T-helper 2 cell treated with Interferon-gamma antibody and Interleukin-4, amounts not matched to agents 5 μg/mL and 100 μg/mL, for 36 hours (primary cell): ENCODE measurements at regions not wholly inside any gene's neighbourhood (a gene's known extent, or its start where the extent isn't known, plus 50 kb on each side); places are given as distances from the start of the nearest gene placed in this dataset.
"Not testable (repeated sequence)": the region's sequence is repeated elsewhere in the genome, so short reads cannot be mapped to it uniquely, and the experiment has no call there.

Source experiments
- DNase-seq: peaks from one replicate; pipeline ENCODE4 v3.0.0; 2021; ENCODE audit warnings: low spot score
- H3K27ac Mint-ChIP-seq: one replicate; pipeline ENCODE4 v1.8.0; 2021; ENCODE audit warnings: mild to moderate bottlenecking, mixed read lengths
- H3K27me3 Mint-ChIP-seq: one replicate; pipeline ENCODE4 v1.8.0; 2021; ENCODE audit warnings: low read depth, mixed read lengths
- H3K36me3 Mint-ChIP-seq: one replicate; pipeline ENCODE4 v1.8.0; 2021; ENCODE audit warnings: low read depth, mixed read lengths
- H3K4me1 Mint-ChIP-seq: one replicate; pipeline ENCODE4 v1.8.0; 2021; ENCODE audit warnings: low read depth, mixed read lengths
- H3K4me3 Mint-ChIP-seq: one replicate; pipeline ENCODE4 v1.8.0; 2022; ENCODE audit warnings: mild to moderate bottlenecking, moderate library complexity, mixed read lengths
- H3K9me3 Mint-ChIP-seq: one replicate; pipeline ENCODE4 v1.8.0; 2021; ENCODE audit warnings: mixed read lengths

DNA sequence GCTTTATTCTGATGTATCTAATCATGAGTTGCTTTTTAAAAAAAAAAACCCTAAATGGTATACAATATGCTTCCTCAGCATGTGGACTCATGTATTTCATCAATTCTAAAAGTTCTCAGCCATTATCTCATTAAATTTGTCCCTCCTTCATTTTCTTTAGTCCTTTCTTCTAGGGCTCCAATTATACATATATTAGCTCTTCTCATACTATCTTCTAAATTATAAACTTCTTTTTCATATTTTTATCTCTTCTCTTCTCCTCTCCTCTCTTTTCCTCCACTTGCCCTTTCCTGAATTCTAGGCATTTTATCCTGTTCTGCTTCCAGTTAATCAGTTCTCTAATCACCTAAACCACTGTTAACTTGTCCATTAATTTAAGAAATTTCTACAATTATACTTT lies 55.0 kb upstream of the IL33 start:
- no peaks in the 10 kb centered on the region for H3K4me1 Mint-ChIP-seq
- H3K27me3 Mint-ChIP-seq, result no peaks in the 10 kb centered on the region
- H3K27ac Mint-ChIP-seq, result no peak overlapping the region
- H3K4me3 Mint-ChIP-seq, result no peak overlapping the region
- no peaks in the 10 kb centered on the region for H3K36me3 Mint-ChIP-seq
- H3K9me3 Mint-ChIP-seq, result peaks cover 22% of the 10 kb centered on the region
- no peak for DNase-seq

DNA sequence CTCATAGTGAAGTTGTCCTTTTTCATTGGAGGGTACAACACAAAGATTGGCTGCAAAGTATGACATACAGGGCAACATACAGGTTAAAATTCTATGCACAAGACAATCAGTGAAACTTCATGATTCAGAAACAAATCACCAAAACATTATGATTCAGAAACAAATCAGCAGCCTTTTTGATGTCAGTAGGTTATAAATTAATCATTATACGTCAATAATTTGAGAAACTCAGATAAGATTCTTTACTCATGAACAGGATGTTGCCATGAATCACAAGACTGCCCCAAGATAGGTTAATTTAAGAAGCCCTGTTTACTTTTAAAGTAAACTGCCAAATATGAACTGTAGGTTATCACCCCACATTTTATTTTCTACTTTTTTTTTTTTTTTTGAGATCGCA lies 62.2 kb upstream of the IL33 start:
- Mint-ChIP-seq H3K27ac (no peak overlapping the region), H3K9me3 (peaks cover 5% of the 10 kb centered on the region)

DNA sequence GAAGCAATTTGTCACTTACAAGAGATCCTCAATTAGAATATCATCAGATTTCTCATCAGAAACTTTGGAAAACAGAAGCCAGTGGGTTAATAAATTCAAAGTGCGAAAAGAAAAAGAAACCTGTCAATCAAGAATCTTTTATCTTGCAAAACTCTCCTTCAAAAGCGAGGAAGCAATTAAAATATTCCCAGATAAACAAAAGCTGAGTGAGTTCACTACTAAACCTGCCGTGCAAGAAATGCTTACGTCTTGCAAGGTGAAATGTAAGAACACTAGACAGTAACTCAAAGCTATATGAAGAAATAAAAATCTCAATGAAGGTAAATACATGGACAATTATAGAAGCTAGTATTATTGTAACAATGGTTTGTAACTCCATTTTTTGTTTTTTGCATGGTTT lies 62.8 kb upstream of the IL33 start:
- DNase-seq, result no peak
- Mint-ChIP-seq H3K4me1 (no peaks in the 10 kb centered on the region), H3K27ac (no peak overlapping the region), H3K9me3 (peaks cover 5% of the 10 kb centered on the region), H3K36me3 (no peaks in the 10 kb centered on the region), H3K4me3 (no peak overlapping the region), H3K27me3 (peaks cover 4% of the 10 kb centered on the region)

More for the DNA sequence above, 62.2 kb upstream of the IL33 start:
- DNase-seq, result no peak
- H3K4me1 Mint-ChIP-seq, result no peaks in the 10 kb centered on the region
- H3K36me3 Mint-ChIP-seq, result no peaks in the 10 kb centered on the region
- no peak overlapping the region for H3K4me3 Mint-ChIP-seq
- H3K27me3 Mint-ChIP-seq, result peaks cover 4% of the 10 kb centered on the region

DNA sequence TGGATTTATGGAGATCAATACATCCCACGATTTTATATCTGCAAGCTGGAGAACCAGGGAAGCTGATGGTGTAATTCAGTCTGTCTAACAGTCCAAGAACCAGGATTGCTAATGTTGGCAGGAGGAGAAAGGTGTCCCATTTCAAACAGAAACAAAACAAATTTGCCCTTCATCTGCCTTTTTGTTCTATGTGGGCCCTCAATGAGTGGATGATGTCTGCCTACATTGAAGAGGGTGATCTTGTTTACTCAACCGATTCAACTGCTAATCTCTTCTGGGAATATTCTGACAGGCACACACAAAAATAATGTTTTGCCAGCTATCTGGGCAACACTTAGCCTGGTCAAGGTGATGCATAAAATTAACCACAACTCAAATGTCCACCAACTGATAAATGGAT lies 65.1 kb upstream of the IL33 start:
- H3K9me3 Mint-ChIP-seq, result peaks cover 5% of the 10 kb centered on the region
- no peaks in the 10 kb centered on the region for H3K36me3 Mint-ChIP-seq
- DNase-seq, result no peak
- H3K4me3 Mint-ChIP-seq, result no peak overlapping the region
- no peaks in the 10 kb centered on the region for H3K4me1 Mint-ChIP-seq
- H3K27ac Mint-ChIP-seq, result no peak overlapping the region
- H3K27me3 Mint-ChIP-seq, result peaks cover 4% of the 10 kb centered on the region

DNA sequence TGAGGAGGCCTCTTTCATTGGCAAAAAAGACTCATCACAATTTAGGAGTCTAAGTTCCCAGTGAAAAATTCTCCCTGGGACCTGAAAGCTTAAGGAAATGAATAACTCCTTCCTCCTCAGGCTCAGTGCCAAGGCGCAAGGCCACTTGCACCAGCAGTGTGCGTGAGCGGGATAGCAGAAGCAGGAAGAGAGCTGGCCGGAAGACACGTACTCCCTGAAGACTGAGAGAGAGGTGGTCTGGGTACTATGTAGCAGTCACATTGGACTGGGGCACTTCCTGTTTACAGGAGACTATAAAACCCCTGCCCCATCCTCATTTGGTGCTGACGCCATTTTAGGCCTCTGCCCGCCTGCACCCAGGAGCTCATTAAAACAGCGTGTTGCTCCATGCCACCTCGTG lies 66.3 kb upstream of the IL33 start:
- DNase-seq, result no peak
- Mint-ChIP-seq H3K4me3 (no peak overlapping the region), H3K9me3 (peaks cover 5% of the 10 kb centered on the region), H3K27me3 (peaks cover 4% of the 10 kb centered on the region), H3K4me1 (no peaks in the 10 kb centered on the region), H3K27ac (no peak overlapping the region), H3K36me3 (no peaks in the 10 kb centered on the region)

DNA sequence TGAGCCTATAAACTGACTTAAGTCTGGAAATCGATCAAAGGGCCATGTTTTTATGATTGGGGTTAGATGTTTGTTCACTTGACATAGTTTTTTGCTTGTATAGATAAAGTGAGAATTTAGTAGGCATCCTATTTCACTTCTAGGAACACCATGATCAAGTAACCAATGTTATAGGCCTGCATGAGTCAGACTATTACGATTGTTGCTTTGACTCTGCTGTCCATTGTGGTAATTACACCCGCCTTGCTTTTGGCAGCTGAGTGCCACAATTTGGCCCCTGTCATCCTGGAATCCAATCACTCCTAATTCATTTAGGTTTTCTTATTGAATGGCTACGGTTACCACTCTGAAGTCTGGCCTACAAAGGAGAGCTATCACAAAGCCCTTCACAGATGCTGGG lies 67.8 kb upstream of the IL33 start:
- no peak overlapping the region for H3K4me3 Mint-ChIP-seq
- H3K27ac Mint-ChIP-seq, result no peak overlapping the region
- H3K4me1 Mint-ChIP-seq, result no peaks in the 10 kb centered on the region
- H3K9me3 Mint-ChIP-seq, result peaks cover 5% of the 10 kb centered on the region
- H3K27me3 Mint-ChIP-seq, result peaks cover 4% of the 10 kb centered on the region
- no peak for DNase-seq
- no peaks in the 10 kb centered on the region for H3K36me3 Mint-ChIP-seq

DNA sequence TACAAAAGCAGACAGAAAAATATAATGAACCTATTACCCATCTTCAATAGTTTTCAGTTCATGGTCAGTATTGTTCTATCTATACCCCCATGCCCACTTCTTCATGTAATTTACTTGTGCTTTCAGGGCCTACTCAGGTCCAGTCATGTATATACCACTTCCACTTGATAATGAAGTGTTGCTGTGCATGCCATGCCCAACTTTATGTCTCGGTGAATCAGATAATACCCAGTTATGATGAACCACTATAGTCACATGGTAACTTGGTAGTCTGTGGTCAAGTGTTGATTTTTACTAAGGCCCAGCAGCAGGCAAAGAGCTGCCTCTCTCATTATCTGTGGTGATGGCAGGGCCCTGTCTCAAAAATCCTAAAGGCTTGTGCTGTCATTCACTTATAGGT lies 70.7 kb upstream of the IL33 start:
- no peaks in the 10 kb centered on the region for H3K36me3 Mint-ChIP-seq
- no peaks in the 10 kb centered on the region for H3K9me3 Mint-ChIP-seq
- no peaks in the 10 kb centered on the region for H3K4me1 Mint-ChIP-seq
- no peak for DNase-seq
- no peak overlapping the region for H3K4me3 Mint-ChIP-seq
- H3K27ac Mint-ChIP-seq, result no peak overlapping the region
- no peaks in the 10 kb centered on the region for H3K27me3 Mint-ChIP-seq

DNA sequence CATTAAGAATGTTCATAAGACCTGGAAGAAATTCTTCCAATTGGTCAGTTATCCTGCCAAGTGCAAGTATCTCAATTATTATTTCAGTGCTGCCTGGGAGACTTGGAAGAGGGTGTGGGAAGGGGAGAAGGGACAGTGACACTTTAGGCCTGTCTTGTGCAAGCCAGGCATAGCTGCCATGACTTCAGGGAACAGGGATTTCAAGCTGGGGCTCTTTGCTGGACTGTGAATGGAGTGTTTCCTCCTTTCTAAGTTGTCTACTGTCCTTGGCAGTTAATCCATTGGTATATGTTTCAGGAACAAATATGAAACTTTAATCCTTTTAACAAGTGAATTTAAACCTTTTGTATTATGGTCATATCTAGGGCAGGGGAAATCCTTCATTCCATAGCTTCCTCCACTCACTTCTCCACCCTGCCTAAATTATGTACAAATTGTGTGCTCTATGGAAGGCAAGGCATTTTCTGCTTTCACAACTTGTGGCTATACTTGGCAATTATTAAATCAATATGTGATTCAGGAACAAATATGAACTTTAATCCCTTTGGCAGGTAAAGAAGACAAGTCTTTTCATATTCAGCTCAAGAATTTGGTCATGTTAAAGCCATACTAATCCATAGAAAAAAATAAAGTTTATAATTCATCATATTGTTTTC lies 72.7 kb upstream of the IL33 start:
- Mint-ChIP-seq H3K36me3 (no peaks in the 10 kb centered on the region), H3K9me3 (no peaks in the 10 kb centered on the region), H3K27me3 (no peaks in the 10 kb centered on the region), H3K27ac (no peak overlapping the region), H3K4me3 (no peak overlapping the region), H3K4me1 (no peaks in the 10 kb centered on the region)
- no peak for DNase-seq

DNA sequence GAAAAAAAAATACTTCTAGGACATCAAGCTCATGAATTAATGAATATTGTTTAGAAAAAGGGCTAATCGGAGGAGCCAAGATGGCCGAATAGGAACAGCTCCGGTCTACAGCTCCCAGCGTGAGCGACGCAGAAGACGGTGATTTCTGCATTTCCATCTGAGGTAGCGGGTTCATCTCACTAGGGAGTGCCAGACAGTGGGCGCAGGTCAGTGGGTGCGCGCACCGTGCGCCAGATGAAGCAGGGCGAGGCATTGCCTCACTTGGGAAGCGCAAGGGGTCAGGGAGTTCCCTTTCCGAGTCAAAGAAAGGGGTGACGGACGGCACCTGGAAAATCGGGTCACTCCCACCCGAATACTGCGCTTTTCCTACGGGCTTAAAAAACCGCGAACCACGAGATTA lies 79.8 kb upstream of the IL33 start:
- not testable (repeated sequence) for DNase-seq, H3K27ac Mint-ChIP-seq, H3K4me1 Mint-ChIP-seq, H3K4me3 Mint-ChIP-seq, H3K27me3 Mint-ChIP-seq, H3K36me3 Mint-ChIP-seq, H3K9me3 Mint-ChIP-seq

DNA sequence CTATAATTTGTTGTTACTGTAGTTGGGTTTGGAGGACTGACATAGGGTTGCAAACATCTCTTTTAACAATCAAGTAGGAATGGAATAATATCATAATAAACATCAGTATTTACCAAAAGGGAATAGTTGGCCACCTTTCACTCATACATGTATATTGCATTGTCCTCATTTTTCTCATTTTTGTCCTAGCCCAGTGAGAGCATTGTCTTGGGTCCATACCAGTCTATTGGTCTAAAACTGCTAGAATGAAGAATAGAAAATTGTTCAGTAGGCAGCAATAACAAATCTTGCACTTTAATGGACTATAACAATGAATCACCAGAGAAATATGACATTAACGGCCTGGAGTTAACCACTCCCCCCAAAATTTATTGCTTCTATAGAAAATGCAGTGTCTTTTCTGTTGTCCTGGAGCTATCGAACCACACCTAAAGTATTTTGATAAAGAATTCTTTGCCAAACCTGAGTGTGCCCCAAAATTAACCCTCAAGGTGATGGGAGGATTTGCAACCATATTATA lies 80.9 kb upstream of the IL33 start:
- Mint-ChIP-seq H3K36me3 (no peaks in the 10 kb centered on the region), H3K27ac (no peak overlapping the region), H3K9me3 (peaks cover 4% of the 10 kb centered on the region), H3K4me1 (peaks cover 8% of the 10 kb centered on the region), H3K27me3 (peaks cover 8% of the 10 kb centered on the region), H3K4me3 (no peak overlapping the region)
- DNase-seq, result no peak

DNA sequence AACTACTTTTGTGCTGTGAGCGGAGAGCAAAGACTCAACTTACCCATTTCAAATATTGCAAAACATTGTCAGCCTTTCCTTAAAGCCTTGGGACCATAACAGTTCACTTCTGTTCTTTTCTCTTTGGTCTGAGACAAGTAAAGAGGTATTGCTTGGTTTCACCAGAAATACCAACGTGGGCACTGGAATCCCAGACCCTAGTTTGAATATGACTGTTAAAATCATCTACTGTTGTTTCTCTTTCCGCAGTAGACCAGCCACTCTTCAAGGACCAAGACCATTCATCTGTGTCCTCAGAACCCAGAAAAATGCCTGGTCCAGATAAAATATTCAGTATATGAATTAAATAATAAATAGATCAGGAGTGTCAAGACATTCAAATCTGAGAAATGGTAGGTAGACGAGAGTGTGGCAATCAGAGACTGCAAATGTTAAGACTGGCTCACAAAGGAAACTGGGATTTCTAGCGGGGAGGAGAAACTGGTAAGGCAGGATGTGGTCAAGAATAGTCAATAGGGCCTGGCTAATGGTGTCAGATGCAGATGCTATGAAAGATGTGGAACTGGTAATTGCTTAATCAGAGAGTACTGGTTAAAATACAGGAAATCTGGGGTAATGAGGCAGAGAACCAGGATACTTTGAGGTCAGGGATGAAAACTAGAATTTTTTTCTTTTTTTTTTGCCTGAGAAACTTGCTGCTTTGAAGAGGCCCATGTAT lies 82.1 kb upstream of the IL33 start:
- no peaks in the 10 kb centered on the region for H3K36me3 Mint-ChIP-seq
- DNase-seq, result no peak
- H3K9me3 Mint-ChIP-seq, result peaks cover 4% of the 10 kb centered on the region
- peaks cover 11% of the 10 kb centered on the region for H3K27me3 Mint-ChIP-seq
- H3K4me1 Mint-ChIP-seq, result peaks cover 8% of the 10 kb centered on the region
- H3K27ac Mint-ChIP-seq, result no peak overlapping the region
- H3K4me3 Mint-ChIP-seq, result no peak overlapping the region

DNA sequence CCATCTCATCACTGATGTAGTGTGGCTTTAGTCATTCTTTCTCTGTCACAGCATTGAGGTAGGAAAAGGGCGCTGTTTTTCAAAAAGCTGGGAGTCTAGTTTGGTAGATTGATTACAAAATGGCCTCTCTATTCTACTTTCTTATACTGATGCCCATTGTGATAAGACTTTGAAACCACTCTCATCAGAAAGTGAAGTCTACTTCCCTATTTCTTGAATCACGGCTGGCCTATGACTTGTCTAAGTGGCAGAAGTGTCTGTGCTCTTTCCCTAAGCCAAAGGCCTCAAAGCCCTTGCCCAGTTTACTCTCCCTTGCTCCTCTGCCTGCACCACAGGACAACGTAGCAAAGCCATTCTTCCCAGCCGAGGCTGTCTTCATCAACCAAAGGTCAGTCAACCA lies 83.0 kb upstream of the IL33 start:
- Mint-ChIP-seq H3K36me3 (no peaks in the 10 kb centered on the region), H3K27ac (no peak overlapping the region), H3K27me3 (peaks cover 15% of the 10 kb centered on the region), H3K4me3 (no peak overlapping the region), H3K9me3 (peaks cover 4% of the 10 kb centered on the region), H3K4me1 (peaks cover 8% of the 10 kb centered on the region)
- no peak for DNase-seq

DNA sequence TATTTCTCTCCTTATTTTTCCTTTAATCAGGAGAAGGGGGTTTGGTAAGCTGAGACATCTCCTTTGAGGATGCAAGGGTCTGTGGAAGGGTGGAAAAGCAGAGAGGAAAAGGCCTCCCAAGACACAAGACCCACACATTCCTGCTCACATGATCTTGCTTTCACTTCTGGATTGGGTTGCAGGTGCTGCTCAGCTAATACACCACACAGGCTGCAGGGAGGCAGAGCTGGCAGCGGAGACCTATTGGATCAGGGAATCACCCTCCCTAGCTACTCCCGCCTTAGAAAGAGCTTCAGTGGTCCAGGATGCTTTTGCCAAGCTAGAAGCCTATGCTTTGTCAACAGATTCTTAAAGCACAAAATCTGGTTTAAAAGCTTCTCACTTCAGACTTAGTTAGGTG lies 87.6 kb upstream of the IL33 start:
- Mint-ChIP-seq H3K27me3 (peaks cover 13% of the 10 kb centered on the region), H3K4me1 (no peaks in the 10 kb centered on the region)

DNA sequence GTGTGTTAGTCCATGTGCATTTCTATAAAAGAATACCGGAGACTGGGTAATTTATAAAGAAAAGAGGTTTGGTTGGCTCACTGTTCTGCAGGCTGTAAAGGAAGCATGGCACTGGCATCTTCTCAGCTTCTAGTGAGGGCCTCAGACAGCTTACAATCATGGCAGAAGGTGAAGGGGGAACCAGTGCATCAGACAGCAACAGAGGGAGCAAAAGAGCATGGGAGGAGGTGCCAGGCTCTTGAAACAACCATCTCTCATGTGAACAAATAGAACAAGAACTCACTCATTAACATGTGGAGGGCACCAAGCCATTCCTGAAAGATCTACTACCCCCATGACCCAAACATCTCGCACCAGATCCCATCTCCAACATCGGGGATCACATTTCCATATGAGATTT lies 89.2 kb upstream of the IL33 start:
- H3K36me3 Mint-ChIP-seq, result no peaks in the 10 kb centered on the region
- DNase-seq, result no peak
- no peak overlapping the region for H3K27ac Mint-ChIP-seq
- no peak overlapping the region for H3K4me3 Mint-ChIP-seq
- H3K9me3 Mint-ChIP-seq, result no peaks in the 10 kb centered on the region
- H3K27me3 Mint-ChIP-seq, result peaks cover 13% of the 10 kb centered on the region
- H3K4me1 Mint-ChIP-seq, result no peaks in the 10 kb centered on the region

More for the DNA sequence above, 87.6 kb upstream of the IL33 start:
- Mint-ChIP-seq H3K36me3 (no peaks in the 10 kb centered on the region), H3K27ac (no peak overlapping the region), H3K4me3 (no peak overlapping the region), H3K9me3 (no peaks in the 10 kb centered on the region)
- DNase-seq, result no peak

DNA sequence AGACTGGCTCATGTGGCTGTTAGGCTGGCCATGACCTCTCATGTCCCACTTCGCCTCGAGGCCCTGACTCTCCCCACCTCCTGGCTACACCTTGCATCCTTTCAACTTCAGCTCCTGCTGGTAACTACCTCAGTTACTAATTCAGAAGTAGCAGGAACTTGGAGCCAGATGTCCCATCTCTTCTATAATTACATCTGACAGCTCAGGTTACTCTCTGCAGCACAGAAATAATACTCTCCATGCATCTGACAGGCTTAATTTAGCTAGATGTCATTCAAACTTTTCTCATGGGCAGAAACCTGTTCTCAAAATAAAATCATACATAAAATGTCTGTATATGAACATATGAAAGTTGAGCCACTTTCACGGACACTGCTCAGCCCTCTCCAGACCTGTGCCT lies 92.2 kb upstream of the IL33 start:
- Mint-ChIP-seq H3K27me3 (peaks cover 3% of the 10 kb centered on the region), H3K9me3 (no peaks in the 10 kb centered on the region), H3K4me3 (no peak overlapping the region), H3K36me3 (no peaks in the 10 kb centered on the region), H3K27ac (no peak overlapping the region), H3K4me1 (no peaks in the 10 kb centered on the region)
- no peak for DNase-seq
